SK-N-SH (cell line): ENCODE measurements at regions not wholly inside any gene's neighbourhood (a gene's known extent, or its start where the extent isn't known, plus 50 kb on each side); places are given as distances from the start of the nearest gene placed in this dataset.

Source experiments
- CTCF ChIA-PET: fragments of 300-600, 350-600 bp; formaldehyde crosslinking; extraction: SDS; loops from one replicate; lab custom pipeline; 2021; lab: Yijun Ruan, JAX
- POLR2A ChIA-PET: fragments of 350-600 bp; sonication (Branson Sonifier 250); formaldehyde crosslinking; extraction: SDS; loops from one replicate; lab custom pipeline; 2020; ENCODE audit warnings: antibody characterized with exemption, inconsistent platforms; lab: Yijun Ruan, JAX
- DNase-seq: peaks from one replicate; pipeline ENCODE4 v3.0.0; 2012
- H2AFZ ChIP-seq: fragments of 200-600 bp; sonication (generic); 2 replicates; pipeline ENCODE4 v1.8.1; 2016; ENCODE audit warnings: antibody characterized with exemption, mild to moderate bottlenecking, low read depth
- H3F3A ChIP-seq: fragments of 200-600 bp; sonication (generic); replicated peaks from 2 replicates; pipeline ENCODE3; 2016; ENCODE audit warnings: antibody characterized with exemption, mild to moderate bottlenecking; ENCODE audit not compliant: insufficient read depth
- H3K27ac ChIP-seq, 2 experiments: fragments of 200-500 bp in 1 of 2; fragments of 200-600 bp in 1 of 2; sonication (Bioruptor generic) in 1 of 2; sonication (generic), shearing (Covaris generic) in 1 of 2; 2 replicates each; pipeline versions ENCODE4 v1.5.1 to v1.6.1; 2014 to 2016; ENCODE audit warnings: low read depth in 2 of 2, inconsistent platforms in 1 of 2, low read length in 1 of 2, mild to moderate bottlenecking in 1 of 2, mixed read lengths in 1 of 2
- H3K27me3 ChIP-seq: fragments of 200-600 bp; sonication (generic), shearing (Covaris generic); 2 replicates; pipeline ENCODE4 v1.6.1; 2016; ENCODE audit warnings: mixed run types; ENCODE audit not compliant: insufficient read depth
- H3K36me3 ChIP-seq, 2 experiments: fragments of 200-500 bp in 1 of 2; fragments of 200-600 bp in 1 of 2; sonication (Bioruptor generic) in 1 of 2; sonication (generic) in 1 of 2; replicated peaks in 1 of 2; 2 replicates each; pipeline versions ENCODE3 to v1.5.1; 2014 to 2016; ENCODE audit warnings: low read length in 1 of 2, mild to moderate bottlenecking in 1 of 2; ENCODE audit not compliant: insufficient read depth in 2 of 2, control insufficient read depth in 1 of 2
- H3K4me1 ChIP-seq, 2 experiments: fragments of 200-500 bp in 1 of 2; fragments of 200-600 bp in 1 of 2; sonication (Bioruptor generic) in 1 of 2; sonication (generic), shearing (Covaris generic) in 1 of 2; 2 replicates each; pipeline versions ENCODE4 v1.5.1 to v1.6.1; 2014 to 2016; ENCODE audit warnings: low read depth in 1 of 2, low read length in 1 of 2, mixed run types in 1 of 2; ENCODE audit not compliant: insufficient read depth in 2 of 2, control insufficient read depth in 1 of 2
- H3K4me2 ChIP-seq: fragments of 200-600 bp; sonication (generic), shearing (Covaris generic); 2 replicates; pipeline ENCODE4 v1.6.1; 2017; ENCODE audit warnings: mixed run types
- H3K4me3 ChIP-seq, 2 experiments: fragments of 200-500 bp in 1 of 2; fragments of 200-600 bp in 1 of 2; sonication (Bioruptor generic) in 1 of 2; sonication (generic), shearing (Covaris generic) in 1 of 2; 2 replicates each; pipeline versions ENCODE4 v1.5.1 to v1.8.1; 2014 to 2016; ENCODE audit warnings: low read depth in 2 of 2, inconsistent platforms in 1 of 2, low read length in 1 of 2, mild to moderate bottlenecking in 1 of 2, mixed read lengths in 1 of 2, moderate library complexity in 1 of 2
- H3K79me2 ChIP-seq: fragments of 200-600 bp; sonication (generic); 2 replicates; pipeline ENCODE4 v1.8.1; 2017; ENCODE audit warnings: mild to moderate bottlenecking; ENCODE audit not compliant: insufficient read depth
- H3K9ac ChIP-seq: fragments of 200-600 bp; sonication (generic); 2 replicates; pipeline ENCODE4 v1.6.1; 2017; ENCODE audit warnings: mixed run types
- H3K9me2 ChIP-seq: fragments of 200-600 bp; sonication (generic); 2 replicates; pipeline ENCODE4 v1.6.1; 2017; ENCODE audit warnings: mixed run types
- H3K9me3 ChIP-seq: fragments of 200-600 bp; sonication (generic); 2 replicates; pipeline ENCODE4 v1.6.1; 2017; ENCODE audit warnings: mixed run types, mild to moderate bottlenecking, moderate library complexity
- H4K20me1 ChIP-seq: fragments of 200-600 bp; sonication (generic); 2 replicates; pipeline ENCODE4 v1.6.1; 2017; ENCODE audit warnings: mild to moderate bottlenecking, mixed run types; ENCODE audit not compliant: insufficient read depth
- CTCF ChIP-seq: fragments of 200-600 bp; sonication (generic); IDR thresholded peaks from 2 replicates; pipeline ENCODE4 v1.6.1; 2017; ENCODE audit warnings: antibody characterized with exemption, mild to moderate bottlenecking, moderate library complexity
- FOSL2 ChIP-seq: IDR thresholded peaks from 2 replicates; pipeline ENCODE4 v1.4.0; 2012; ENCODE audit warnings: low read depth, mild to moderate bottlenecking, moderate library complexity, borderline replicate concordance
- FOXJ3 ChIP-seq: sonication (generic); formaldehyde crosslinking; IDR thresholded peaks from 2 replicates; pipeline ENCODE4 v1.5.1; 2020; ENCODE audit warnings: mild to moderate bottlenecking, missing genetic modification reagents
- GABPA ChIP-seq: IDR thresholded peaks from 2 replicates; pipeline ENCODE4 v1.4.0; 2012; ENCODE audit warnings: low read depth, mild to moderate bottlenecking
- JUND ChIP-seq: IDR thresholded peaks from 2 replicates; pipeline ENCODE4 v1.4.0; 2012
- MEF2A ChIP-seq: IDR thresholded peaks from 2 replicates; pipeline ENCODE4 v1.4.0; 2012; ENCODE audit warnings: low read depth, borderline replicate concordance
- NRF1 ChIP-seq: IDR thresholded peaks from 2 replicates; pipeline ENCODE4 v1.6.1; 2012; ENCODE audit warnings: low read depth, mild to moderate bottlenecking, low read length
- PBX3 ChIP-seq: IDR thresholded peaks from 2 replicates; pipeline ENCODE4; 2012
- RCOR1 ChIP-seq: fragments of 150-350 bp; IDR thresholded peaks from 2 replicates; pipeline ENCODE4 v1.6.1; 2017; ENCODE audit warnings: antibody characterized with exemption, low read length
- RXRA ChIP-seq: IDR thresholded peaks from 2 replicates; pipeline ENCODE4 v1.4.0; 2012; ENCODE audit warnings: low read depth, mild to moderate bottlenecking, borderline replicate concordance
- SIN3A ChIP-seq: IDR thresholded peaks from 2 replicates; pipeline ENCODE4 v1.6.1; 2012; ENCODE audit warnings: low read depth, mild to moderate bottlenecking, low read length, moderate library complexity, borderline replicate concordance
- SMC3 ChIP-seq: IDR thresholded peaks from 2 replicates; pipeline ENCODE4 v1.6.1; 2012; ENCODE audit warnings: low read depth, low read length, improper control_type of control experiment
- USF1 ChIP-seq: IDR thresholded peaks from 2 replicates; pipeline ENCODE4 v1.4.0; 2012; ENCODE audit warnings: low read depth, borderline replicate concordance
- ZBTB33 ChIP-seq: IDR thresholded peaks from 2 replicates; pipeline ENCODE4 v1.4.0; 2012; ENCODE audit warnings: low read depth, borderline replicate concordance

GRCh38 chr6:128657181-128657580 lies 136.8 kb upstream of the PTPRK start:
- Histone ChIP-seq H3K9me2 (no peaks in the 10 kb centered on the region), H4K20me1 (no peaks in the 10 kb centered on the region), H3K4me2 (no peak overlapping the region), H3K9me3 (no peaks in the 10 kb centered on the region), H2AFZ (peak overlapping the region; percentile 54; the same call in 1 of the 2 replicates), H3K9ac (no peak overlapping the region), H3K27ac (peak overlapping the region in 1 of 2 experiments; percentile 94; a peak in 2 of 4 replicates), H3K27me3 (no peaks in the 10 kb centered on the region), H3K4me3 (no peak overlapping the region), H3K36me3 (no peaks in the 10 kb centered on the region), H3K4me1 (peaks cover 0 to 14% of the 10 kb centered on the region in 2 experiments; a peak in 1 of 4 replicates), H3F3A (peaks cover 18% of the 10 kb centered on the region), H3K79me2 (no peaks in the 10 kb centered on the region)
- ChIA-PET CTCF (no interaction called here), POLR2A (no interaction called here)
- DNase-seq, result no peak
- no peak for TF ChIP-seq SIN3A
- TF ChIP-seq SMC3, result no peak
- no peak for TF ChIP-seq FOXJ3 (CRISPR knock-in tag)
- TF ChIP-seq CTCF, result no peak
- TF ChIP-seq NRF1, result no peak
- TF ChIP-seq ZBTB33, result no peak
- TF ChIP-seq MEF2A, result no peak
- no peak for TF ChIP-seq RCOR1
- TF ChIP-seq USF1, result no peak
- TF ChIP-seq RXRA, result no peak
- TF ChIP-seq JUND, result no peak
- TF ChIP-seq GABPA, result no peak
- TF ChIP-seq FOSL2, result no peak
- no peak for TF ChIP-seq PBX3
